ENCODE measurements at regions not wholly inside any gene's neighbourhood (a gene's known extent, or its start where the extent isn't known, plus 50 kb on each side); places are given as distances from the start of the nearest gene placed in this dataset.

GRCh38 chr21:15659753-15660422 is 69.9 kb upstream of the USP25 start:
- H3K36me3 Mint-ChIP-seq (ENCODE audit: unreplicated experiment): no peaks in the 10 kb centered on the region
- DNase-seq: no peak
- no peak overlapping the region for H3K4me3 Mint-ChIP-seq (ENCODE audit: unreplicated experiment)
- H3K27ac Mint-ChIP-seq (ENCODE audit: unreplicated experiment): no peak overlapping the region
- no peak for TF ChIP-seq CTCF (IDR thresholded peaks at IDR 0.05; ENCODE audit: partially characterized antibody, unreplicated experiment)
- no peaks in the 10 kb centered on the region for H3K27me3 Mint-ChIP-seq (ENCODE audit: unreplicated experiment)
- no peaks in the 10 kb centered on the region for H3K4me1 Mint-ChIP-seq (ENCODE audit: low read depth, unreplicated experiment)
- no peaks in the 10 kb centered on the region for H3K9me3 Mint-ChIP-seq (ENCODE audit: unreplicated experiment)

GRCh38 chr21:15660423-15660804 is 69.4 kb upstream of the USP25 start:
- no peak for DNase-seq
- no peaks in the 10 kb centered on the region for H3K27me3 Mint-ChIP-seq (ENCODE audit: unreplicated experiment)
- TF ChIP-seq CTCF (IDR thresholded peaks at IDR 0.05; ENCODE audit: partially characterized antibody, unreplicated experiment): no peak
- H3K36me3 Mint-ChIP-seq (ENCODE audit: unreplicated experiment): no peaks in the 10 kb centered on the region
- H3K4me1 Mint-ChIP-seq (ENCODE audit: low read depth, unreplicated experiment): no peaks in the 10 kb centered on the region
- no peaks in the 10 kb centered on the region for H3K9me3 Mint-ChIP-seq (ENCODE audit: unreplicated experiment)
- H3K4me3 Mint-ChIP-seq (ENCODE audit: unreplicated experiment): no peak overlapping the region
- no peak overlapping the region for H3K27ac Mint-ChIP-seq (ENCODE audit: unreplicated experiment)

GRCh38 chr21:15667010-15667409 is 62.8 kb upstream of the USP25 start:
- no peak for TF ChIP-seq CTCF (IDR thresholded peaks at IDR 0.05; ENCODE audit: partially characterized antibody, unreplicated experiment)
- Mint-ChIP-seq H3K36me3 (ENCODE audit: unreplicated experiment) (no peaks in the 10 kb centered on the region), H3K4me3 (ENCODE audit: unreplicated experiment) (no peak overlapping the region), H3K27ac (ENCODE audit: unreplicated experiment) (no peak overlapping the region), H3K4me1 (ENCODE audit: low read depth, unreplicated experiment) (peaks cover 7% of the 10 kb centered on the region), H3K27me3 (ENCODE audit: unreplicated experiment) (no peaks in the 10 kb centered on the region), H3K9me3 (ENCODE audit: unreplicated experiment) (no peaks in the 10 kb centered on the region)
- DNase-seq: no peak

GRCh38 chr21:15667819-15668218 is 62.0 kb upstream of the USP25 start:
- no peaks in the 10 kb centered on the region for H3K9me3 Mint-ChIP-seq (ENCODE audit: unreplicated experiment)

More at GRCh38 chr21:15667819-15668218, 62.0 kb upstream of the USP25 start:
- TF ChIP-seq CTCF (IDR thresholded peaks at IDR 0.05; ENCODE audit: partially characterized antibody, unreplicated experiment): no peak
- Mint-ChIP-seq H3K36me3 (ENCODE audit: unreplicated experiment) (no peaks in the 10 kb centered on the region), H3K27me3 (ENCODE audit: unreplicated experiment) (no peaks in the 10 kb centered on the region), H3K4me3 (ENCODE audit: unreplicated experiment) (no peak overlapping the region), H3K4me1 (ENCODE audit: low read depth, unreplicated experiment) (peaks cover 8% of the 10 kb centered on the region), H3K27ac (ENCODE audit: unreplicated experiment) (no peak overlapping the region)
- no peak for DNase-seq

All from glutamatergic neuron (in vitro differentiated cells).